ENCODE measurements at regions not wholly inside any gene's neighbourhood (a gene's known extent, or its start where the extent isn't known, plus 50 kb on each side); places are given as distances from the start of the nearest gene placed in this dataset.

- peak; percentile 22 for DNase-seq (ENCODE audit: low spot score)
Observed at GRCh38 chr12:112559784-112560183, 141.0 kb downstream of the PTPN11 start.

GRCh38 chr12:112564160-112564784 is 145.5 kb downstream of the PTPN11 start:
- no peak for DNase-seq (ENCODE audit: low spot score)

GRCh38 chr12:112568641-112569040 is 149.9 kb downstream of the PTPN11 start:
- DNase-seq (ENCODE audit: low spot score), result no peak

- DNase-seq (ENCODE audit: low spot score), result no peak
Observed at GRCh38 chr12:112570096-112570495, 151.3 kb downstream of the PTPN11 start.

- DNase-seq (ENCODE audit: low spot score), result no peak
Observed at GRCh38 chr12:112573141-112573540, 154.4 kb downstream of the PTPN11 start.

GRCh38 chr12:112574896-112575558 is 156.3 kb downstream of the PTPN11 start:
- no peak for DNase-seq (ENCODE audit: low spot score)

GRCh38 chr12:112575559-112576067 is 156.9 kb downstream of the PTPN11 start:
- no peak for DNase-seq (ENCODE audit: low spot score)

- no peak for DNase-seq (ENCODE audit: low spot score)
Observed at GRCh38 chr12:112577473-112578329, 159.0 kb downstream of the PTPN11 start.

GRCh38 chr12:112584266-112584722 is 165.5 kb downstream of the PTPN11 start:
- peak; percentile 69 for DNase-seq (ENCODE audit: low spot score)

- no peak for DNase-seq (ENCODE audit: low spot score)
Observed at GRCh38 chr12:112586148-112586783, 167.5 kb downstream of the PTPN11 start.

GRCh38 chr12:112589275-112589674 is 170.5 kb downstream of the PTPN11 start:
- no peak for DNase-seq (ENCODE audit: low spot score)

- DNase-seq (ENCODE audit: low spot score), result no peak
Observed at GRCh38 chr12:112590281-112590680, 171.5 kb downstream of the PTPN11 start.

GRCh38 chr12:112591488-112591887 is 172.7 kb downstream of the PTPN11 start:
- DNase-seq (ENCODE audit: low spot score), result no peak

GRCh38 chr12:112595410-112595809 is 176.7 kb downstream of the PTPN11 start:
- DNase-seq (ENCODE audit: low spot score), result no peak

- no peak for DNase-seq (ENCODE audit: low spot score)
Observed at GRCh38 chr12:112597986-112598385, 179.2 kb downstream of the PTPN11 start.

- DNase-seq (ENCODE audit: low spot score), result no peak
Observed at GRCh38 chr12:112598626-112599025, 179.9 kb downstream of the PTPN11 start.

GRCh38 chr12:112599871-112600270 is 181.1 kb downstream of the PTPN11 start:
- no peak for DNase-seq (ENCODE audit: low spot score)

- no peak for DNase-seq (ENCODE audit: low spot score)
Observed at GRCh38 chr12:112602150-112602549, 183.4 kb downstream of the PTPN11 start.

- DNase-seq (ENCODE audit: low spot score), result no peak
Observed at GRCh38 chr12:112606611-112607365, 184.8 kb upstream of the RPH3A start.

GRCh38 chr12:112607427-112607826 is 184.1 kb upstream of the RPH3A start:
- DNase-seq (ENCODE audit: low spot score), result no peak

GRCh38 chr12:112611908-112612307 is 179.6 kb upstream of the RPH3A start:
- DNase-seq (ENCODE audit: low spot score), result no peak

Data from A172 (cell line).